ENCODE measurements at regions not wholly inside any gene's neighbourhood (a gene's known extent, or its start where the extent isn't known, plus 50 kb on each side); places are given as distances from the start of the nearest gene placed in this dataset.
"Not testable (repeated sequence)": the region's sequence is repeated elsewhere in the genome, so short reads cannot be mapped to it uniquely, and the experiment has no call there.

- no peak overlapping the region for H3K4me3 Mint-ChIP-seq (ENCODE audit: unreplicated experiment)
- no peak overlapping the region for H3K27ac Mint-ChIP-seq (ENCODE audit: unreplicated experiment)
- H3K27me3 Mint-ChIP-seq (ENCODE audit: unreplicated experiment) = no peaks in the 10 kb centered on the region
- no peaks in the 10 kb centered on the region for H3K36me3 Mint-ChIP-seq (ENCODE audit: unreplicated experiment)
- peak; percentile 15 for DNase-seq
- peaks cover 1% of the 10 kb centered on the region for H3K9me3 Mint-ChIP-seq (ENCODE audit: unreplicated experiment)
- TF ChIP-seq CTCF (IDR thresholded peaks at IDR 0.05; ENCODE audit: partially characterized antibody, unreplicated experiment) = peak; percentile 26
- peaks cover 1% of the 10 kb centered on the region for H3K4me1 Mint-ChIP-seq (ENCODE audit: low read depth, unreplicated experiment)
Observed at GRCh38 chr1:143611159-143611558, 360.6 kb downstream of the FAM72C start.

GRCh38 chr1:143610196-143610595 lies 361.6 kb downstream of the FAM72C start:
- H3K4me1 Mint-ChIP-seq (ENCODE audit: low read depth, unreplicated experiment) = peaks cover 1% of the 10 kb centered on the region
- DNase-seq = no peak
- no peaks in the 10 kb centered on the region for H3K36me3 Mint-ChIP-seq (ENCODE audit: unreplicated experiment)
- H3K9me3 Mint-ChIP-seq (ENCODE audit: unreplicated experiment) = peaks cover 1% of the 10 kb centered on the region
- H3K27me3 Mint-ChIP-seq (ENCODE audit: unreplicated experiment) = no peaks in the 10 kb centered on the region
- no peak overlapping the region for H3K4me3 Mint-ChIP-seq (ENCODE audit: unreplicated experiment)
- no peak for TF ChIP-seq CTCF (IDR thresholded peaks at IDR 0.05; ENCODE audit: partially characterized antibody, unreplicated experiment)
- H3K27ac Mint-ChIP-seq (ENCODE audit: unreplicated experiment) = no peak overlapping the region

GRCh38 chr1:143604887-143605286 lies 366.9 kb downstream of the FAM72C start:
- no peaks in the 10 kb centered on the region for H3K9me3 Mint-ChIP-seq (ENCODE audit: unreplicated experiment)
- no peak for DNase-seq

GRCh38 chr1:143584508-143584907 lies 387.3 kb downstream of the FAM72C start:
- H3K27me3 Mint-ChIP-seq (ENCODE audit: unreplicated experiment) = no peaks in the 10 kb centered on the region
- H3K4me1 Mint-ChIP-seq (ENCODE audit: low read depth, unreplicated experiment) = no peaks in the 10 kb centered on the region
- no peak for DNase-seq
- no peak for TF ChIP-seq CTCF (IDR thresholded peaks at IDR 0.05; ENCODE audit: partially characterized antibody, unreplicated experiment)
- no peak overlapping the region for H3K4me3 Mint-ChIP-seq (ENCODE audit: unreplicated experiment)
- no peaks in the 10 kb centered on the region for H3K36me3 Mint-ChIP-seq (ENCODE audit: unreplicated experiment)
- H3K9me3 Mint-ChIP-seq (ENCODE audit: unreplicated experiment) = peaks cover 6% of the 10 kb centered on the region
- H3K27ac Mint-ChIP-seq (ENCODE audit: unreplicated experiment) = no peak overlapping the region

More at GRCh38 chr1:143604887-143605286, 366.9 kb downstream of the FAM72C start:
- no peak overlapping the region for H3K4me3 Mint-ChIP-seq (ENCODE audit: unreplicated experiment)
- no peaks in the 10 kb centered on the region for H3K27me3 Mint-ChIP-seq (ENCODE audit: unreplicated experiment)
- no peaks in the 10 kb centered on the region for H3K36me3 Mint-ChIP-seq (ENCODE audit: unreplicated experiment)
- no peak overlapping the region for H3K27ac Mint-ChIP-seq (ENCODE audit: unreplicated experiment)
- peaks cover 1% of the 10 kb centered on the region for H3K4me1 Mint-ChIP-seq (ENCODE audit: low read depth, unreplicated experiment)
- no peak for TF ChIP-seq CTCF (IDR thresholded peaks at IDR 0.05; ENCODE audit: partially characterized antibody, unreplicated experiment)

- Mint-ChIP-seq H3K27ac (ENCODE audit: unreplicated experiment) (no peak overlapping the region), H3K27me3 (ENCODE audit: unreplicated experiment) (peaks cover 1% of the 10 kb centered on the region), H3K4me3 (ENCODE audit: unreplicated experiment) (no peak overlapping the region), H3K4me1 (ENCODE audit: low read depth, unreplicated experiment) (no peaks in the 10 kb centered on the region), H3K36me3 (ENCODE audit: unreplicated experiment) (no peaks in the 10 kb centered on the region), H3K9me3 (ENCODE audit: unreplicated experiment) (peaks cover under 1% of the 10 kb centered on the region)
- no peak for TF ChIP-seq CTCF (IDR thresholded peaks at IDR 0.05; ENCODE audit: partially characterized antibody, unreplicated experiment)
- DNase-seq = no peak
Observed at GRCh38 chr1:143574891-143575520, 396.8 kb downstream of the FAM72C start.

- H3K27ac Mint-ChIP-seq (ENCODE audit: unreplicated experiment); DNase-seq; H3K9me3 Mint-ChIP-seq (ENCODE audit: unreplicated experiment); H3K27me3 Mint-ChIP-seq (ENCODE audit: unreplicated experiment); H3K4me3 Mint-ChIP-seq (ENCODE audit: unreplicated experiment); H3K4me1 Mint-ChIP-seq (ENCODE audit: low read depth, unreplicated experiment); H3K36me3 Mint-ChIP-seq (ENCODE audit: unreplicated experiment): not testable (repeated sequence)
Observed at GRCh38 chr1:143572661-143573060, 399.1 kb downstream of the FAM72C start.

- H3K36me3 Mint-ChIP-seq (ENCODE audit: unreplicated experiment); H3K4me1 Mint-ChIP-seq (ENCODE audit: low read depth, unreplicated experiment); H3K9me3 Mint-ChIP-seq (ENCODE audit: unreplicated experiment); H3K27me3 Mint-ChIP-seq (ENCODE audit: unreplicated experiment); DNase-seq: not testable (repeated sequence)
- H3K27ac Mint-ChIP-seq (ENCODE audit: unreplicated experiment) = peak overlapping the region; percentile 73
- H3K4me3 Mint-ChIP-seq (ENCODE audit: unreplicated experiment) = peak overlapping the region; percentile 88
Observed at GRCh38 chr1:143563761-143564160, 408.0 kb downstream of the FAM72C start.

Data from glutamatergic neuron (in vitro differentiated cells).